A549 (cell line): ENCODE measurements at regions not wholly inside any gene's neighbourhood (a gene's known extent, or its start where the extent isn't known, plus 50 kb on each side); places are given as distances from the start of the nearest gene placed in this dataset.

Experiments
- ATAC-seq, 2 experiments: fragments of 200-7000 bp in 1 of 2; fragments of >200 bp in 1 of 2; cut with Nextera tagmentation in 1 of 2; cut with Tn5 transposase in 1 of 2; 3 replicates each; pipeline versions ENCODE4 v1.8.0 to v1.9.1; 2018 to 2020; ENCODE audit warnings: mild to moderate bottlenecking in 1 of 2, moderate library complexity in 1 of 2
- CTCF ChIA-PET: fragments of 300-600 bp; sonication (Branson Sonifier 250); formaldehyde crosslinking; extraction: SDS; loops from one replicate; lab custom pipeline; 2021; ENCODE audit warnings: antibody characterized with exemption, inconsistent platforms; lab: Yijun Ruan, JAX
- POLR2A ChIA-PET: fragments of 350-600 bp; formaldehyde crosslinking; extraction: SDS; loops from one replicate; lab custom pipeline; 2021; ENCODE audit warnings: antibody characterized with exemption, inconsistent platforms; lab: Yijun Ruan, JAX
- DNase-seq, 2 experiments: peaks; one replicate each; pipeline versions ENCODE4 v3.0.0 to v3.0.0-alpha.2; 2011 to 2016; ENCODE audit warnings: low read depth in 1 of 2, low spot score in 1 of 2
- FAIRE-seq: peaks from 2 replicates; lab custom pipeline; 2011; peaks lifted over from hg19 to GRCh38; lab: Jason Lieb, UNC
- H3K27ac ChIP-seq, 2 experiments: fragments of >200 bp; sonication (Bioruptor Twin); formaldehyde crosslinking; 3 replicates each; pipeline ENCODE4 v1.5.1; 2016 to 2017
- H3K4me1 ChIP-seq: fragments of >200 bp; sonication (Bioruptor Twin); formaldehyde crosslinking; 3 replicates; pipeline ENCODE4 v1.6.1; 2016
- H3K4me2 ChIP-seq: fragments of >200 bp; sonication (Bioruptor Twin); formaldehyde crosslinking; 3 replicates; pipeline ENCODE4 v1.6.1; 2016
- H3K4me3 ChIP-seq: fragments of >200 bp; sonication (Bioruptor Twin); formaldehyde crosslinking; 3 replicates; pipeline ENCODE4 v1.5.1; 2016
- H3K9me3 ChIP-seq: fragments of >200 bp; sonication (Bioruptor Twin); formaldehyde crosslinking; 3 replicates; pipeline ENCODE4 v1.6.1; 2016
- CBX2 ChIP-seq: fragments of 200-600 bp; sonication (generic); IDR thresholded peaks from 2 replicates; pipeline ENCODE4 v1.6.1; 2016; ENCODE audit warnings: low read depth, mild to moderate bottlenecking, borderline replicate concordance
- EHF ChIP-seq: fragments of 250-450 bp; sonication (Bioruptor Pico); IDR thresholded peaks from 2 replicates; pipeline ENCODE4 v1.5.0; 2020; ENCODE audit warnings: mild to moderate bottlenecking
- ESRRA ChIP-seq: fragments of 150-350 bp; IDR thresholded peaks from 2 replicates; pipeline ENCODE4 v1.6.1; 2014; ENCODE audit warnings: mild to moderate bottlenecking, low read length, borderline replicate concordance
- FOXS1 ChIP-seq: fragments of 250-450 bp; sonication (Bioruptor Pico); IDR thresholded peaks from 2 replicates; pipeline ENCODE4 v1.5.0; 2020; ENCODE audit warnings: mild to moderate bottlenecking, moderate library complexity
- HEYL ChIP-seq: fragments of 250-450 bp; sonication (Bioruptor Pico); IDR thresholded peaks from 2 replicates; pipeline ENCODE4 v1.8.0; 2021; ENCODE audit warnings: mild to moderate bottlenecking, moderate library complexity
- HOXB13 ChIP-seq: fragments of 250-450 bp; sonication (Bioruptor Pico); IDR thresholded peaks from 2 replicates; pipeline ENCODE4 v1.5.0; 2020; ENCODE audit warnings: low read depth, mild to moderate bottlenecking, moderate library complexity
- JUN ChIP-seq, 2 experiments: fragments of >200 bp; sonication (Bioruptor Twin); formaldehyde crosslinking; IDR thresholded peaks; 2 replicates in 1 of 2; 3 replicates in 1 of 2; pipeline ENCODE4 v1.6.1; 2016 to 2017
- JUNB ChIP-seq: fragments of >200 bp; sonication (Bioruptor Twin); formaldehyde crosslinking; IDR thresholded peaks from 2 replicates; pipeline ENCODE4 v1.6.1; 2016
- KDM1A ChIP-seq: fragments of 200-600 bp; sonication (generic); IDR thresholded peaks from 2 replicates; pipeline ENCODE4 v1.6.1; 2016; ENCODE audit warnings: low read depth, mild to moderate bottlenecking
- MAFK ChIP-seq: fragments of 450-650 bp; IDR thresholded peaks from 2 replicates; pipeline ENCODE4 v1.6.1; 2014; ENCODE audit not compliant: partially characterized antibody
- MAZ ChIP-seq: fragments of 150-350 bp; IDR thresholded peaks from 2 replicates; pipeline ENCODE4 v1.6.1; 2014; ENCODE audit warnings: antibody characterized with exemption, low read depth, low read length, borderline replicate concordance
- NFE2L2 ChIP-seq: fragments of 150-350 bp; conservative IDR thresholded peaks from 2 replicates; pipeline ENCODE4 v1.6.1; 2014; ENCODE audit warnings: low read length
- NPAS2 ChIP-seq: fragments of 250-450 bp; sonication (Bioruptor Pico); IDR thresholded peaks from 2 replicates; pipeline ENCODE4 v1.8.0; 2022; ENCODE audit warnings: mild to moderate bottlenecking, moderate library complexity, borderline replicate concordance
- NR3C1 ChIP-seq: fragments of >200 bp; sonication (Bioruptor Twin); formaldehyde crosslinking; IDR thresholded peaks from 3 replicates; pipeline ENCODE4 v1.6.1; 2017
- PBX3 ChIP-seq: IDR thresholded peaks from 2 replicates; pipeline ENCODE4 v1.6.1; 2012
- PHF8 ChIP-seq: fragments of 200-600 bp; sonication (generic); IDR thresholded peaks from 2 replicates; pipeline ENCODE4 v1.6.1; 2016; ENCODE audit warnings: low read depth, mild to moderate bottlenecking, antibody characterized with exemption, moderate library complexity, borderline replicate concordance
- POLR2A ChIP-seq: IDR thresholded peaks from 2 replicates; pipeline ENCODE4 v1.6.1; 2012; ENCODE audit warnings: mild to moderate bottlenecking, low read length
- RCOR1 ChIP-seq: fragments of 150-350 bp; IDR thresholded peaks from 2 replicates; pipeline ENCODE4 v1.6.1; 2014; ENCODE audit warnings: antibody characterized with exemption, low read length, low read depth
- RNF2 ChIP-seq: fragments of 200-600 bp; sonication (generic); IDR thresholded peaks from 2 replicates; pipeline ENCODE4 v1.6.1; 2016; ENCODE audit warnings: low read depth, mild to moderate bottlenecking, antibody characterized with exemption, moderate library complexity, borderline replicate concordance
- SREBF2 ChIP-seq: fragments of 450-650 bp; IDR thresholded peaks from 2 replicates; pipeline ENCODE4 v1.6.1; 2014; ENCODE audit warnings: mild to moderate bottlenecking, moderate library complexity
- TFCP2L1 ChIP-seq: fragments of 250-450 bp; sonication (Bioruptor Pico); IDR thresholded peaks from 2 replicates; pipeline ENCODE4 v1.5.0; 2021; ENCODE audit warnings: mild to moderate bottlenecking
- TP53 ChIP-seq: fragments of 250-450 bp; sonication (Bioruptor Pico); IDR thresholded peaks from 2 replicates; pipeline ENCODE4 v1.5.0; 2021; ENCODE audit warnings: mild to moderate bottlenecking, moderate library complexity
- USF2 ChIP-seq: fragments of 450-650 bp; IDR thresholded peaks from 2 replicates; pipeline ENCODE4 v1.6.1; 2014; ENCODE audit warnings: antibody characterized with exemption
- ZC3H11A ChIP-seq: fragments of 450-650 bp; IDR thresholded peaks from 2 replicates; pipeline ENCODE4 v1.6.1; 2014; ENCODE audit warnings: antibody characterized with exemption, mild to moderate bottlenecking
- ZFP36 ChIP-seq: fragments of 450-650 bp; IDR thresholded peaks from 2 replicates; pipeline ENCODE4 v1.6.1; 2014; ENCODE audit warnings: borderline replicate concordance; ENCODE audit not compliant: partially characterized antibody
- ZNF302 ChIP-seq: fragments of 250-450 bp; sonication (Bioruptor Pico); IDR thresholded peaks from 2 replicates; pipeline ENCODE4 v1.9.0; 2021; ENCODE audit warnings: inconsistent platforms, mild to moderate bottlenecking, moderate library complexity
- WGBS: methylation state at CpG from one replicate; pipeline ENCODE4 v1.1.6; 2017; ENCODE audit errors: missing lambda C conversion rate; 5-methylcytosine and 5-hydroxymethylcytosine counted together
- TF ChIP-seq, protein P1 (sequence below): fragments of >200 bp; sonication (Bioruptor Twin); formaldehyde crosslinking; IDR thresholded peaks from 3 replicates; pipeline ENCODE4 v1.5.1; 2016
- TF ChIP-seq, protein P2 (sequence below): fragments of >200 bp; sonication (Bioruptor Twin); formaldehyde crosslinking; IDR thresholded peaks from 2 replicates; pipeline ENCODE4 v1.6.1; 2016
- TF ChIP-seq, protein P3 (sequence below): fragments of >200 bp; sonication (Bioruptor Twin); formaldehyde crosslinking; IDR thresholded peaks from 3 replicates; pipeline ENCODE4 v1.6.1; 2016
- TF ChIP-seq, protein P4 (sequence below): fragments of 150-350 bp; IDR thresholded peaks from 2 replicates; pipeline ENCODE4 v1.6.1; 2014; ENCODE audit warnings: low read depth, mild to moderate bottlenecking, low read length

DNA sequence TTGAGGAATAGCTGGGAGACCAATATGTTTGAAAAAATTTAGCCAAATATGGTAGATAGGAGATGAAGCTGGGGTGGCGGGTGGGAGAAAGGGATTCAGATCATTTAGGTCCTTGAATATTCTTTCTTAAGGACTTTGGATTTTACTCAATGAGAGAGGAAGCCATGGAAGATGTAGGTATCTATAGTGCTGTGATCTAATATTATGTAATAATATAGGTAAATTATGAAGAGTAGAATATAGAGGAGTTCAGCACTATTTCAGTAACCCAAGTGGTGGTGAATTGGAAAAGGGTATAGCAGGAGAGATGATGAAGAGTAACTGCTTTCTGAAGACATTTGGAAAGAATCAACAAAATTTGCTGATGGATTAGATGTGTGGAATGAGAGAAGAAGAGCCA is 417.6 kb downstream of the UTRN start (continued):
- TF ChIP-seq TP53 (CRISPR knock-in tag): no peak

- CTCF ChIA-PET: no interaction called here
- POLR2A ChIA-PET: no interaction called here
Observed at GRCh38 chr6:144710207-144710606, 425.1 kb downstream of the UTRN start.

GRCh38 chr6:144711661-144712060 is 426.5 kb downstream of the UTRN start:
- H3K4me2 ChIP-seq: no peak overlapping the region
- H3K4me1 ChIP-seq: peaks cover 9% of the 10 kb centered on the region
- POLR2A ChIA-PET: no interaction called here
- no peaks in the 10 kb centered on the region for H3K9me3 ChIP-seq
- no peak overlapping the region for H3K27ac ChIP-seq
- TF ChIP-seq FOXS1 (CRISPR knock-in tag) (no peak), RNF2 (no peak), PBX3 (no peak), NR3C1 (no peak), KDM1A (no peak), SREBF2 (no peak), PHF8 (no peak), JUNB (no peak)
- no peak for ATAC-seq
- no peak overlapping the region for H3K4me3 ChIP-seq
- CTCF ChIA-PET: no interaction called here
- no peak for FAIRE-seq
- 85% methylated on average over 2 of the region's 2 CpGs for WGBS
- DNase-seq: no peak

More at GRCh38 chr6:144710207-144710606, 425.1 kb downstream of the UTRN start:
- Histone ChIP-seq H3K4me3 (no peak overlapping the region), H3K4me1 (peaks cover 9% of the 10 kb centered on the region), H3K9me3 (no peaks in the 10 kb centered on the region), H3K4me2 (peak overlapping the region; percentile 27)
- WGBS: 54% methylated on average over 3 of the region's 3 CpGs
- peak; percentile 3 to 5 for DNase-seq
- TF ChIP-seq MAFK: no peak
- no peak for TF ChIP-seq EHF
- TF ChIP-seq POLR2A: no peak
- TF ChIP-seq CBX2: no peak
- no peak for TF ChIP-seq ESRRA
- TF ChIP-seq NR3C1: no peak
- TF ChIP-seq NFE2L2: no peak
- no peak for TF ChIP-seq RNF2
- TF ChIP-seq PHF8: no peak
- TF ChIP-seq, protein P1, sequence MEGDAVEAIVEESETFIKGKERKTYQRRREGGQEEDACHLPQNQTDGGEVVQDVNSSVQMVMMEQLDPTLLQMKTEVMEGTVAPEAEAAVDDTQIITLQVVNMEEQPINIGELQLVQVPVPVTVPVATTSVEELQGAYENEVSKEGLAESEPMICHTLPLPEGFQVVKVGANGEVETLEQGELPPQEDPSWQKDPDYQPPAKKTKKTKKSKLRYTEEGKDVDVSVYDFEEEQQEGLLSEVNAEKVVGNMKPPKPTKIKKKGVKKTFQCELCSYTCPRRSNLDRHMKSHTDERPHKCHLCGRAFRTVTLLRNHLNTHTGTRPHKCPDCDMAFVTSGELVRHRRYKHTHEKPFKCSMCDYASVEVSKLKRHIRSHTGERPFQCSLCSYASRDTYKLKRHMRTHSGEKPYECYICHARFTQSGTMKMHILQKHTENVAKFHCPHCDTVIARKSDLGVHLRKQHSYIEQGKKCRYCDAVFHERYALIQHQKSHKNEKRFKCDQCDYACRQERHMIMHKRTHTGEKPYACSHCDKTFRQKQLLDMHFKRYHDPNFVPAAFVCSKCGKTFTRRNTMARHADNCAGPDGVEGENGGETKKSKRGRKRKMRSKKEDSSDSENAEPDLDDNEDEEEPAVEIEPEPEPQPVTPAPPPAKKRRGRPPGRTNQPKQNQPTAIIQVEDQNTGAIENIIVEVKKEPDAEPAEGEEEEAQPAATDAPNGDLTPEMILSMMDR: no peak
- no peak for TF ChIP-seq SREBF2
- TF ChIP-seq, protein P2, sequence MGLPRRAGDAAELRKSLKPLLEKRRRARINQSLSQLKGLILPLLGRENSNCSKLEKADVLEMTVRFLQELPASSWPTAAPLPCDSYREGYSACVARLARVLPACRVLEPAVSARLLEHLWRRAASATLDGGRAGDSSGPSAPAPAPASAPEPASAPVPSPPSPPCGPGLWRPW: no peak
- TF ChIP-seq NPAS2 (CRISPR knock-in tag): no peak
- no peak for TF ChIP-seq JUNB
- no peak for TF ChIP-seq HEYL
- TF ChIP-seq, protein P3, sequence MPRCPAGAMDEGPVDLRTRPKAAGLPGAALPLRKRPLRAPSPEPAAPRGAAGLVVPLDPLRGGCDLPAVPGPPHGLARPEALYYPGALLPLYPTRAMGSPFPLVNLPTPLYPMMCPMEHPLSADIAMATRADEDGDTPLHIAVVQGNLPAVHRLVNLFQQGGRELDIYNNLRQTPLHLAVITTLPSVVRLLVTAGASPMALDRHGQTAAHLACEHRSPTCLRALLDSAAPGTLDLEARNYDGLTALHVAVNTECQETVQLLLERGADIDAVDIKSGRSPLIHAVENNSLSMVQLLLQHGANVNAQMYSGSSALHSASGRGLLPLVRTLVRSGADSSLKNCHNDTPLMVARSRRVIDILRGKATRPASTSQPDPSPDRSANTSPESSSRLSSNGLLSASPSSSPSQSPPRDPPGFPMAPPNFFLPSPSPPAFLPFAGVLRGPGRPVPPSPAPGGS: no peak
- TF ChIP-seq, all 56 proteins: peak for 0
- ATAC-seq: peak; percentile 59 to 64; a peak in 3 of 6 replicates
- no peak for FAIRE-seq
- no peak overlapping the region for H3K27ac ChIP-seq

DNA sequence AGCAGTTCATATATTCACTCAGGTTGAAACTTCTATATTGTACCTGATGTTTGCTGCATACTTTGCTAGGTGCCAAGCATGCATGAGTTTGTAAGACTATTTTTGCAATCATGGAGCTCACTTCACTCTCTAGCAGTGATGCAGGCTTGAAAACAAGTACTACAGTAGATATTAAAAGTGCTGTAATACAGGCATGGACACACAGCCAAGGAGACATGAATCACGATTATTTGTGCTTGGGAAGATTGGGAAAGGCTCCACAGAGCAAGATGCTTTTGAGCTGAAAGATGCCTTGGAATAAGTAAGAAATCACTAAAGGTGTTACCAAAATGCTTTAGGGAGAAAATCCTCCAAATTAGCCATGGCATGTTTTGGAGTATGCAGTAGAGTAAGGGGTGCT is 427.4 kb downstream of the UTRN start:
- DNase-seq (no peak), FAIRE-seq (no peak), ATAC-seq (no peak)
- no peak overlapping the region for H3K27ac ChIP-seq
- H3K4me3 ChIP-seq: no peak overlapping the region
- H3K4me2 ChIP-seq: no peak overlapping the region
- 42% methylated on average over 1 of the region's 1 CpG for WGBS
- peaks cover 9% of the 10 kb centered on the region for H3K4me1 ChIP-seq
- ChIA-PET POLR2A (no interaction called here), CTCF (no interaction called here)
- no peaks in the 10 kb centered on the region for H3K9me3 ChIP-seq
- TF ChIP-seq ZNF302 (CRISPR knock-in tag): no peak
- TF ChIP-seq MAZ: no peak
- TF ChIP-seq TFCP2L1 (CRISPR knock-in tag): no peak
- TF ChIP-seq RNF2: no peak
- no peak for TF ChIP-seq USF2
- TF ChIP-seq POLR2A: no peak
- no peak for TF ChIP-seq HOXB13
- TF ChIP-seq ZFP36: no peak
- TF ChIP-seq ZC3H11A: no peak
- TF ChIP-seq, protein P4, sequence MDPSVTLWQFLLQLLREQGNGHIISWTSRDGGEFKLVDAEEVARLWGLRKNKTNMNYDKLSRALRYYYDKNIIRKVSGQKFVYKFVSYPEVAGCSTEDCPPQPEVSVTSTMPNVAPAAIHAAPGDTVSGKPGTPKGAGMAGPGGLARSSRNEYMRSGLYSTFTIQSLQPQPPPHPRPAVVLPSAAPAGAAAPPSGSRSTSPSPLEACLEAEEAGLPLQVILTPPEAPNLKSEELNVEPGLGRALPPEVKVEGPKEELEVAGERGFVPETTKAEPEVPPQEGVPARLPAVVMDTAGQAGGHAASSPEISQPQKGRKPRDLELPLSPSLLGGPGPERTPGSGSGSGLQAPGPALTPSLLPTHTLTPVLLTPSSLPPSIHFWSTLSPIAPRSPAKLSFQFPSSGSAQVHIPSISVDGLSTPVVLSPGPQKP: no peak
- no peak for TF ChIP-seq JUN (IDR thresholded peaks at IDR 0.05)
- TF ChIP-seq RCOR1: no peak
